ENCODE measurements at regions not wholly inside any gene's neighbourhood (a gene's known extent, or its start where the extent isn't known, plus 50 kb on each side); places are given as distances from the start of the nearest gene placed in this dataset.

- no peak for FAIRE-seq
- no peak for TF ChIP-seq CTCF (IDR thresholded peaks at IDR 0.05)
- Histone ChIP-seq H3K4me3 (no peak overlapping the region), H3K27me3 (no peaks in the 10 kb centered on the region), H3K9me3 (no peaks in the 10 kb centered on the region), H3K4me1 (no peaks in the 10 kb centered on the region), H3K27ac (no peak overlapping the region), H3K36me3 (no peaks in the 10 kb centered on the region)
- DNase-seq: no peak
- no peak for ATAC-seq
- WGBS, 2 donors: 89 to 91% methylated on average over 4 of the region's 4 CpGs
- intact Hi-C loops (cut with DNase I): no loop called here
These were observed 77.4 kb downstream of the MS4A13 start for GRCh38 chr11:60592601-60593000.

GRCh38 chr11:60594998-60595642, 79.9 kb downstream of the MS4A13 start:
- Histone ChIP-seq H3K27me3 (no peaks in the 10 kb centered on the region), H3K27ac (no peak overlapping the region), H3K36me3 (no peaks in the 10 kb centered on the region), H3K4me3 (no peak overlapping the region), H3K4me1 (no peaks in the 10 kb centered on the region), H3K9me3 (no peaks in the 10 kb centered on the region)
- intact Hi-C loops (cut with DNase I): no loop called here
- 63 to 70% methylated on average over 4 of the region's 4 CpGs for WGBS, 2 donors
- peak in 2 of 6 donors; percentile 16 to 20 for DNase-seq
- peak; percentile 58 to 76 (median 66) for ATAC-seq
- FAIRE-seq: no peak
- TF ChIP-seq CTCF (IDR thresholded peaks at IDR 0.05): no peak

- FAIRE-seq (no peak), DNase-seq (no peak), ATAC-seq (no peak)
- Histone ChIP-seq H3K4me3 (no peak overlapping the region), H3K27ac (no peak overlapping the region), H3K4me1 (no peaks in the 10 kb centered on the region), H3K36me3 (no peaks in the 10 kb centered on the region), H3K27me3 (peaks cover 0 to 4% (median 0%) of the 10 kb centered on the region in 4 donors), H3K9me3 (no peaks in the 10 kb centered on the region)
- TF ChIP-seq CTCF (IDR thresholded peaks at IDR 0.05): peak in 1 of 4 donors; percentile 7
- 76 to 79% methylated on average over 3 of the region's 3 CpGs for WGBS, 2 donors
- intact Hi-C loops (cut with DNase I): no loop called here
These were observed 91.9 kb upstream of the MS4A8 start for GRCh38 chr11:60607483-60607882.

GRCh38 chr11:60609632-60610031, 89.8 kb upstream of the MS4A8 start:
- WGBS, 2 donors: 54 to 63% methylated on average over 3 of the region's 3 CpGs
- no peak for FAIRE-seq

More at GRCh38 chr11:60609632-60610031, 89.8 kb upstream of the MS4A8 start:
- H3K9me3 ChIP-seq: no peaks in the 10 kb centered on the region
- H3K27ac ChIP-seq: no peak overlapping the region
- TF ChIP-seq CTCF (IDR thresholded peaks at IDR 0.05): no peak
- intact Hi-C loops (cut with DNase I): loop anchor here in 2 of 3 donors (10.0 kb wide), 1 partner anchor 245 kb away; no protein-coding TSS in a partner anchor
- H3K4me1 ChIP-seq: no peaks in the 10 kb centered on the region
- no peaks in the 10 kb centered on the region for H3K36me3 ChIP-seq
- no peak overlapping the region for H3K4me3 ChIP-seq
- H3K27me3 ChIP-seq: peaks cover 0 to 4% (median 0%) of the 10 kb centered on the region in 4 donors
- no peak for DNase-seq
- no peak for ATAC-seq
